BJ (cell line): ENCODE measurements at regions not wholly inside any gene's neighbourhood (a gene's known extent, or its start where the extent isn't known, plus 50 kb on each side); places are given as distances from the start of the nearest gene placed in this dataset.

Experiments used
- CTCF ChIA-PET: fragments of 350-600 bp; formaldehyde crosslinking; extraction: SDS; loops from one replicate; lab custom pipeline; 2021; ENCODE audit warnings: antibody characterized with exemption, inconsistent platforms; lab: Yijun Ruan, JAX
- POLR2A ChIA-PET: fragments of 300-600 bp; sonication (Branson Sonifier 250); formaldehyde crosslinking; extraction: SDS; loops from one replicate; lab custom pipeline; 2021; ENCODE audit warnings: antibody characterized with exemption; lab: Charles Lee
- DNase-seq: peaks from one replicate; pipeline ENCODE4 v3.0.0-alpha.2; 2011; ENCODE audit warnings: low read depth
- H3K27me3 ChIP-seq: 2 replicates; pipeline ENCODE4 v1.6.0; 2011; ENCODE audit warnings: low read length; ENCODE audit not compliant: control insufficient read depth, insufficient read depth
- H3K36me3 ChIP-seq: 2 replicates; pipeline ENCODE4 v1.5.1; 2011; ENCODE audit warnings: low read length; ENCODE audit not compliant: control insufficient read depth, insufficient read depth
- H3K4me3 ChIP-seq: 2 replicates; pipeline ENCODE4 v1.5.1; 2011; ENCODE audit warnings: low read depth, mild to moderate bottlenecking, control low read depth, low read length
- TF ChIP-seq, protein P1 (sequence below): IDR thresholded peaks from 2 replicates; pipeline ENCODE4 v1.5.1; 2011; ENCODE audit warnings: low read depth, mild to moderate bottlenecking, control low read depth, inconsistent platforms, low read length, moderate library complexity; ENCODE audit not compliant: insufficient read depth

DNA sequence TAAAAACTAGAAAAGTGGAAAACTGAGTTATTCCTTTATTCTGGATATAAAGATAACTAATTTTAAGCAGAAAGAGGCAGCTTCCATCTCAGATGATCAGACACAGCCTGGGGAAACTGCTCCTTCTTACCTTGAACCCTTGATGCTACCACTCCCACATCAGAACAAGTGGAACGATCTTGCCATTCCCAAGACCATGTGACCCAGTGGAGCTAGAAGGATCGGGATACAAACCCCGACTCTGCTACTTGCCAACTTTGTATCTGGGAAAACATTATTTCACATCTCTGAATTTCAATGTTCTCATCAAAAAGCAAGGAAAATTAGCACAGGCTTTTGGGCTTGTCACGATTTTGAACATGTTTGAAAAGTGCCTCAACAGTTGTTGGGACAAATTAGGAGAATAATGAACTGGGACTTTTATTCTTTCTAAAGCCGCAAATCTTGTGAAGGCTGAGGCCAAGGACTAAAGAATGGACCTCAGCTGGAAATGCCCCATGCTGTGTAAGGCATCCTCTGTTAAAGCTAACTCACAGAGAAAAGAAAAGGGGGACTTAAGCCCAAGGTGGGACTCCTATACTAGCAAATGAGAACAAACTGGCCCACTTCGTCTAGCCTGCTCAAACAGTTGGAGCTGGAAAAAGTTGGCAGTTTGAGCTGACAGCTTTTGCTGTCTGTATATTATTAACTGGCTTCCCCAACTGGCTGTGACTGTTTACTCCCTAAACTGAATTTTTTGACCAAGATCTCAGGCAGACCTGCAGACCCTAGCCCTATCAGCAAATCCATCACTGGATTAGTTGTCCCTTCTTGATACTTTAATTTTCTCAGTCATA is 552.3 kb downstream of the EFNA5 start:
- no peak for DNase-seq
- ChIA-PET CTCF (no interaction called here), POLR2A (no interaction called here)
- Histone ChIP-seq H3K27me3 (no peaks in the 10 kb centered on the region), H3K36me3 (no peaks in the 10 kb centered on the region), H3K4me3 (no peak overlapping the region)
- TF ChIP-seq, protein P1, sequence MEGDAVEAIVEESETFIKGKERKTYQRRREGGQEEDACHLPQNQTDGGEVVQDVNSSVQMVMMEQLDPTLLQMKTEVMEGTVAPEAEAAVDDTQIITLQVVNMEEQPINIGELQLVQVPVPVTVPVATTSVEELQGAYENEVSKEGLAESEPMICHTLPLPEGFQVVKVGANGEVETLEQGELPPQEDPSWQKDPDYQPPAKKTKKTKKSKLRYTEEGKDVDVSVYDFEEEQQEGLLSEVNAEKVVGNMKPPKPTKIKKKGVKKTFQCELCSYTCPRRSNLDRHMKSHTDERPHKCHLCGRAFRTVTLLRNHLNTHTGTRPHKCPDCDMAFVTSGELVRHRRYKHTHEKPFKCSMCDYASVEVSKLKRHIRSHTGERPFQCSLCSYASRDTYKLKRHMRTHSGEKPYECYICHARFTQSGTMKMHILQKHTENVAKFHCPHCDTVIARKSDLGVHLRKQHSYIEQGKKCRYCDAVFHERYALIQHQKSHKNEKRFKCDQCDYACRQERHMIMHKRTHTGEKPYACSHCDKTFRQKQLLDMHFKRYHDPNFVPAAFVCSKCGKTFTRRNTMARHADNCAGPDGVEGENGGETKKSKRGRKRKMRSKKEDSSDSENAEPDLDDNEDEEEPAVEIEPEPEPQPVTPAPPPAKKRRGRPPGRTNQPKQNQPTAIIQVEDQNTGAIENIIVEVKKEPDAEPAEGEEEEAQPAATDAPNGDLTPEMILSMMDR = no peak

DNA sequence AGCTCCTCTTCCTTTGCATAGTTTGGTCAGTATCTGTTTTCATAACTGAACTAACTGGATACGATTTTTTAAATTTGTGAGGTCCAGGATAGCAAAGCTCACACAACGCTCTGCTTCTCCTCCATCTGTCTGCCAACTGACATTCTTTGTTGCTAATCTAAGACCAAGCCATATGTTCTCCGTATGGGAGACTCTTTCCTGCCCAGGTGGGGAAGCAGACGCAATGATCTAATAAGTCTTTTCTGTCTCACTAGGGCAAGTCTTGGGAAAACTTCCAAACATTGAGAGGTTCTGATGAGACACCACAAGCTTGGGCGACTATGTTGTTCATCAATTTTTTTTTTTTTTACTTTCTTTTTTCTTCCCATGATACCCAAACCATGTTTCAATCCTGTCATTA is 558.5 kb downstream of the EFNA5 start:
- Histone ChIP-seq H3K4me3 (no peak overlapping the region), H3K36me3 (no peaks in the 10 kb centered on the region), H3K27me3 (no peaks in the 10 kb centered on the region)
- TF ChIP-seq, protein P1 = no peak
- DNase-seq = no peak
- ChIA-PET POLR2A (no interaction called here), CTCF (interaction anchor here (0.7 kb wide), 1 partner anchor 280 kb away, joined by 3 read pairs; no protein-coding TSS in a partner anchor)

DNA sequence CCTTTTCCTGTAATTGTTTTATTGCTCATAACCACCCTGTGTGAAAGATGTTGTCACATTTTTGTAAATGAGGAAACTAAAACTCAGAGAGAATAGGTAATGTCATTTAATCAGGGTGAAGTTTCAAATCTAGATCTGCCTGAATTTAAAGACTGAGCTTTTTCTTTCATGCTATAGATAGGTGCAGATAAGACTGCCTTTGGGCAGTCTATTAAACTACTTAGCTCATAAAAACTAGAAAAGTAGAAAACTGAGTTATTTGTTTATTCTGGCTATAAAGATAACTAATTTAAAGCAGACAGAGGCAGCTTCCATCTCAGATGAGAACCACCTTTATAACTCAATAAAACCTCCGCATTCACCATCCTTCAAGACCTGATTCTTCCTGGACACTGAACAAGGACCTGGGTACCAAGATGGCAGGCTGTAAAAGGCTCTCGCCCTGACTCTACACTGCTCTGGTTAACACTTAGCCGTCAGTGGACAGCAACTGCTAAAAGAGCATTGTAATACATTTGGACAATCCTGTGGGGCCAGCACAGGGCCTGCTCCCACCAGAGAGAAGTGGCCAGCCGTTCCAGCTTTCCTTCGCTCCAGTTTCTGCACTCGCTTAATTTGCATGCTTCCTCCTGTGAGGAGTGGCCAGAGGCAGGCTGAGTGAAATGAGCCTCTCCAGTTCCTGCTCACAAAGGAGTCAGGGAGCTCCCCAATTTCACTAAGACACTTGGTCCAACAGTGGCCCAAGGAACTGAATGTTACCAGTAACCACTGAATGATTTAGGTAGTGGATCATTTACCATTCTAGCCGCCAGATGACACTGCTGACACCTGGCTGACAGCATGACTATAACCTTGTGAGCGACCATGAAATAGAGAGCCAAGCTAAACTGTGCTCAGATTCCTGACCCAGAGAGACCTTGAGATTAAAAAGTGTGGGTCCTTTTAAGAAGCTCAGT is 566.4 kb downstream of the EFNA5 start:
- ChIA-PET CTCF (no interaction called here), POLR2A (no interaction called here)
- Histone ChIP-seq H3K4me3 (no peak overlapping the region), H3K36me3 (no peaks in the 10 kb centered on the region), H3K27me3 (no peaks in the 10 kb centered on the region)
- DNase-seq = no peak
- TF ChIP-seq, protein P1 = no peak

DNA sequence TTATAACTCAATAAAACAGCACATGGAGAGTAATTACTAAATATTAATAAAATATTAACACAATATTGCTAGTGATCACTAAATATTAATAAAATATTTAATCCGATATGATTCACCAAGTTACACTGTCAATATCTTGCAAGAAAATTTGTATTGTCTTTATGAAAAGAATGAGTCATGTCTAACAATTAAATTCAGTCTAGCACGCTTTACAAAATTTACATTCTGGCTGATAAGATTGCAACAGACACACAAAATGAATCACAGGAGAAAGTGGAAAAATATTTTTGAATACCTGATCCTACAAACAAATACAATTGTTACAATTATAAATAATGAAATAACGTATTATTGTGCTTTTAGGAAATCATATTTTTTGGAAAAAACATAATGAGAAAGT is 567.2 kb downstream of the EFNA5 start:
- CTCF ChIA-PET = no interaction called here
- POLR2A ChIA-PET = no interaction called here
- Histone ChIP-seq H3K27me3 (no peaks in the 10 kb centered on the region), H3K36me3 (no peaks in the 10 kb centered on the region), H3K4me3 (no peak overlapping the region)
- DNase-seq = no peak
- TF ChIP-seq, protein P1 = no peak

DNA sequence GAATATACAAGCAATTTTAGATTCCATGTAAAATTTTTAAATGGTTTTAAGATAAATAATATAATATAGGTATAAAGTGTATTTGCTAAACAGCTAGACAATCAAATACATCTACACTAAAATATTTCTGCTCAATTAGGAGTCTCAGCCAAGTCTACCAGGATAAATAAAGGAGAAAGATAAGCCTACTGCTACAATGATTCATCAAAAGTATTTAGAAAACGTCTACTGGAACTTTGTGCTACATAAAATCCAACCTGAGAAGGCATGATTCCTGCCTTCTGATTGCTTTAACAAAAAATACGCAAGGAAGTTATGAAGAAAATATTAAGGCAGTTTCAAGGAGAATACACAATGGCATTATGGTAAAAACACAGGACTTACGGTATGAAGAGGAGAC is 570.6 kb downstream of the EFNA5 start:
- Histone ChIP-seq H3K27me3 (no peaks in the 10 kb centered on the region), H3K36me3 (no peaks in the 10 kb centered on the region), H3K4me3 (no peak overlapping the region)
- TF ChIP-seq, protein P1 = no peak
- CTCF ChIA-PET = no interaction called here
- POLR2A ChIA-PET = no interaction called here
- DNase-seq = no peak
